IMR-90 (cell line): ENCODE measurements at regions not wholly inside any gene's neighbourhood (a gene's known extent, or its start where the extent isn't known, plus 50 kb on each side); places are given as distances from the start of the nearest gene placed in this dataset.

ENCODE experiments used
- ATAC-seq: fragments of 200-7000 bp; cut with Tn5 transposase; 2 replicates; pipeline ENCODE4 v1.9.1; 2020; ENCODE audit warnings: low read depth, mild to moderate bottlenecking, moderate library complexity
- BruUV-seq: library from RNA; stranded (reverse); fragments of 400-500 nt; replicated peaks from 2 replicates; lab custom pipeline; 2021; lab: Mats Ljungman, UMichigan
- CTCF ChIA-PET: fragments of 300-600 bp; formaldehyde crosslinking; extraction: SDS; loops from one replicate; lab custom pipeline; 2021; ENCODE audit warnings: antibody characterized with exemption; lab: Yijun Ruan, JAX
- POLR2A ChIA-PET: fragments of 300-600 bp; sonication (Branson Sonifier 250); formaldehyde crosslinking; loops from one replicate; lab custom pipeline; 2022; ENCODE audit warnings: antibody characterized with exemption; ENCODE audit not compliant: unreplicated experiment; lab: Charles Lee
- DNase-seq: peaks from one replicate; pipeline ENCODE4 v3.0.0; 2013
- H2AFZ ChIP-seq: replicated peaks from 2 replicates; pipeline ENCODE3; 2013; ENCODE audit warnings: low read length, mild to moderate bottlenecking; ENCODE audit not compliant: poor library complexity
- H2AK5ac ChIP-seq: 2 replicates; pipeline ENCODE4 v1.6.1; 2013; ENCODE audit warnings: low read depth, low read length, inconsistent platforms
- H2AK9ac ChIP-seq: replicated peaks from 2 replicates; pipeline ENCODE3; 2013; ENCODE audit warnings: mild to moderate bottlenecking, low read depth, low read length, moderate library complexity; ENCODE audit not compliant: poor library complexity
- H2BK120ac ChIP-seq: 2 replicates; pipeline ENCODE4 v1.6.1; 2013; ENCODE audit warnings: low read depth, low read length, inconsistent platforms
- H2BK15ac ChIP-seq: 3 replicates; pipeline ENCODE4 v1.6.1; 2013; ENCODE audit warnings: low read depth, low read length, inconsistent platforms
- H2BK20ac ChIP-seq: 2 replicates; pipeline ENCODE4 v1.6.1; 2013; ENCODE audit warnings: low read depth, mild to moderate bottlenecking, inconsistent platforms, low read length, moderate library complexity
- H2BK5ac ChIP-seq: 2 replicates; pipeline ENCODE4 v1.6.1; 2013; ENCODE audit warnings: mild to moderate bottlenecking, low read depth, low read length, inconsistent platforms; ENCODE audit not compliant: poor library complexity, severe bottlenecking
- H3K14ac ChIP-seq: replicated peaks from 2 replicates; pipeline ENCODE4 v1.6.1; 2013; ENCODE audit warnings: low read depth, low read length, inconsistent platforms
- H3K18ac ChIP-seq: 2 replicates; pipeline ENCODE4 v1.6.1; 2013; ENCODE audit warnings: low read depth, low read length, control low read depth
- H3K23ac ChIP-seq: 2 replicates; pipeline ENCODE4 v1.6.1; 2013; ENCODE audit warnings: low read depth, low read length, inconsistent platforms
- H3K27ac ChIP-seq: 2 replicates; pipeline ENCODE4 v1.5.1; 2013; ENCODE audit warnings: mild to moderate bottlenecking, control low read depth, low read length; ENCODE audit not compliant: insufficient read depth
- H3K27me3 ChIP-seq: 2 replicates; pipeline ENCODE4 v1.6.1; 2013; ENCODE audit warnings: low read length; ENCODE audit not compliant: control insufficient read depth, insufficient read depth
- H3K36me3 ChIP-seq: 2 replicates; pipeline ENCODE4 v1.6.1; 2013; ENCODE audit warnings: low read length, mixed read lengths; ENCODE audit not compliant: control insufficient read depth, insufficient read depth
- H3K4ac ChIP-seq: 2 replicates; pipeline ENCODE4 v1.6.1; 2013; ENCODE audit warnings: low read depth, low read length, inconsistent platforms
- H3K4me1 ChIP-seq: 2 replicates; pipeline ENCODE4 v1.6.1; 2013; ENCODE audit warnings: low read length, mixed read lengths; ENCODE audit not compliant: control insufficient read depth, insufficient read depth
- H3K4me2 ChIP-seq: 2 replicates; pipeline ENCODE4 v1.6.1; 2013; ENCODE audit warnings: low read depth, mild to moderate bottlenecking, control low read depth, low read length, moderate library complexity
- H3K4me3 ChIP-seq: 2 replicates; pipeline ENCODE4 v1.5.1; 2013; ENCODE audit warnings: low read depth, mild to moderate bottlenecking, control low read depth, low read length, moderate library complexity; ENCODE audit not compliant: insufficient read depth
- H3K56ac ChIP-seq: 2 replicates; pipeline ENCODE4 v1.6.1; 2013; ENCODE audit warnings: low read length, inconsistent platforms; ENCODE audit not compliant: insufficient read depth; ENCODE audit errors: extremely low read depth
- H3K79me1 ChIP-seq, 2 experiments: 2 replicates each; pipeline ENCODE4 v1.6.1; 2013; ENCODE audit warnings: low read length in 2 of 2, inconsistent platforms in 1 of 2, low read depth in 1 of 2
- H3K9ac ChIP-seq: 2 replicates; pipeline ENCODE4 v1.6.1; 2013; ENCODE audit warnings: low read depth, low read length, control low read depth
- H3K9me1 ChIP-seq: 2 replicates; pipeline ENCODE4 v1.6.1; 2013; ENCODE audit warnings: low read length, inconsistent platforms; ENCODE audit not compliant: insufficient read depth
- H3K9me3 ChIP-seq: 2 replicates; pipeline ENCODE4 v1.6.1; 2013; ENCODE audit warnings: low read length; ENCODE audit not compliant: control insufficient read depth, insufficient read depth
- H4K20me1 ChIP-seq: 2 replicates; pipeline ENCODE4 v1.6.1; 2013; ENCODE audit warnings: low read length, inconsistent platforms; ENCODE audit not compliant: insufficient read depth
- H4K5ac ChIP-seq: 2 replicates; pipeline ENCODE4 v1.6.1; 2013; ENCODE audit warnings: mild to moderate bottlenecking, low read depth, low read length, control low read depth
- H4K8ac ChIP-seq, 2 experiments: 2 replicates each; pipeline ENCODE4 v1.6.1; 2013; ENCODE audit warnings: low read depth in 2 of 2, low read length in 2 of 2, control low read depth in 1 of 2, inconsistent platforms in 1 of 2
- H4K91ac ChIP-seq: 2 replicates; pipeline ENCODE4 v1.6.1; 2013; ENCODE audit warnings: low read depth, low read length, inconsistent platforms; ENCODE audit not compliant: insufficient read depth
- CHD1 ChIP-seq: IDR thresholded peaks from 2 replicates; pipeline ENCODE4 v1.6.1; 2012; ENCODE audit warnings: low read depth, low read length, improper control_type of control experiment
- ELK1 ChIP-seq: fragments of 150-350 bp; IDR thresholded peaks from 2 replicates; pipeline ENCODE4 v1.6.1; 2016; ENCODE audit warnings: low read depth, mild to moderate bottlenecking, low read length, moderate library complexity, borderline replicate concordance
- MAZ ChIP-seq: IDR thresholded peaks from 2 replicates; pipeline ENCODE4 v1.6.1; 2012; ENCODE audit warnings: low read depth, mild to moderate bottlenecking, low read length, improper control_type of control experiment, moderate library complexity, borderline replicate concordance
- POLR2A ChIP-seq: IDR thresholded peaks from 2 replicates; pipeline ENCODE4 v1.6.1; 2012; ENCODE audit warnings: mild to moderate bottlenecking, low read depth, low read length
- RAD21 ChIP-seq: IDR thresholded peaks from 2 replicates; pipeline ENCODE4 v1.6.1; 2012; ENCODE audit warnings: low read length, improper control_type of control experiment
- RFX5 ChIP-seq: IDR thresholded peaks from 2 replicates; pipeline ENCODE4 v1.8.0; 2012; ENCODE audit warnings: low read depth, mild to moderate bottlenecking, low read length, moderate library complexity
- SMC3 ChIP-seq: fragments of 150-350 bp; IDR thresholded peaks from 2 replicates; pipeline ENCODE4 v1.6.1; 2016; ENCODE audit warnings: low read depth, mild to moderate bottlenecking, antibody characterized with exemption, low read length, moderate library complexity
- WGBS, 2 experiments: methylation state at CpG; one replicate each; pipeline versions ENCODE4 v1.1.5 to v1.1.7; 2013; ENCODE audit warnings: missing lambda C conversion rate in 2 of 2; ENCODE audit not compliant: insufficient read length in 1 of 2; ENCODE audit errors: extremely low coverage in 2 of 2; 5-methylcytosine and 5-hydroxymethylcytosine counted together
- dilution Hi-C: fragments of 300-500 bp; cut with HindIII; formaldehyde crosslinking; loops from one replicate; pipeline ENCODE4 v1.14.3; 2018; ENCODE audit warnings: low sequenced_read_pairs; ENCODE audit not compliant: unreplicated experiment
- in situ Hi-C: fragments of 300-500 bp; cut with MboI; formaldehyde crosslinking; loops from 3 replicates; pipeline ENCODE4 v1.14.3; 2019; ENCODE audit warnings: low sequenced_read_pairs, inconsistent platforms, mixed read lengths
- intact Hi-C: fragments of 100-400 bp; cut with micrococcal nuclease; formaldehyde crosslinking; loops from 2 replicates; pipeline ENCODE4 v1.10.0; 2022
- TF ChIP-seq, protein P1 (sequence below): conservative IDR thresholded peaks from 2 replicates; pipeline ENCODE4 v1.5.1; 2012; ENCODE audit warnings: mild to moderate bottlenecking, low read depth, low read length, improper control_type of control experiment

DNA sequence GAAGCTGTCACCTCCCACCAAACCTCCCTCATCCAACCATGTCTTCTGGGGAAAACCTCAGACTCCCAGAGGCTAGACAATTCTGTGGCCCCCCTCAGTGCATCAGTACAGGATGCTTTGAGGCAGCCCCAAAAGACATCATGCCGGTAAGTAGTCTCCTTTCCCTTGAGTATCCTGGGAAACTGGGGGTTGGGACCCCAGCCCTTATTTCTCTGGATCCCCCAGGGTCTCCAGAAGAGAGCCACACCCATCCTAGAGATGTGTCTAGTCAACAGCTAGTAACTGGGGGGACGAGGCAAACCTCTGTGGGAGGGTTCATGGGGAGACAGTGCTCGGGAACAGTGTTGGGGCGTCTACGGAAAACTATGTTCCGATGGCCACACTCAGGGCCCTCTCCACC, 974.2 kb upstream of the TMEM132C start:
- Histone ChIP-seq H2BK5ac (no peak overlapping the region), H2BK15ac (no peak overlapping the region), H4K91ac (no peak overlapping the region), H3K9me3 (peaks cover 7% of the 10 kb centered on the region), H3K9me1 (no peaks in the 10 kb centered on the region), H3K56ac (no peak overlapping the region), H2AK9ac (no peak overlapping the region), H4K5ac (no peak overlapping the region), H3K4me2 (no peak overlapping the region), H2AFZ (no peak overlapping the region), H3K23ac (no peak overlapping the region), H2AK5ac (no peak overlapping the region), H3K4ac (no peak overlapping the region), H3K36me3 (no peaks in the 10 kb centered on the region), H2BK120ac (no peak overlapping the region), H3K27me3 (no peaks in the 10 kb centered on the region), H2BK20ac (no peak overlapping the region), H4K8ac (no peak overlapping the region), H3K14ac (no peak overlapping the region), H3K4me3 (no peak overlapping the region), H3K4me1 (no peaks in the 10 kb centered on the region), H3K27ac (no peak overlapping the region), H3K79me1 (no peaks in the 10 kb centered on the region), H3K9ac (no peak overlapping the region), H4K20me1 (no peaks in the 10 kb centered on the region), H3K18ac (peak overlapping the region; percentile 17; the same call in 1 of the 2 replicates)
- DNase-seq (no peak), ATAC-seq (no peak)
- intact Hi-C loops (no loop called here), dilution Hi-C loops (no loop called here), in situ Hi-C loops (loop anchor here (5.0 kb wide), 1 partner anchor 185 kb away; no protein-coding TSS in a partner anchor)
- no peak for TF ChIP-seq CHD1
- TF ChIP-seq RAD21, result no peak
- TF ChIP-seq RFX5, result no peak
- TF ChIP-seq SMC3, result no peak
- TF ChIP-seq, protein P1, sequence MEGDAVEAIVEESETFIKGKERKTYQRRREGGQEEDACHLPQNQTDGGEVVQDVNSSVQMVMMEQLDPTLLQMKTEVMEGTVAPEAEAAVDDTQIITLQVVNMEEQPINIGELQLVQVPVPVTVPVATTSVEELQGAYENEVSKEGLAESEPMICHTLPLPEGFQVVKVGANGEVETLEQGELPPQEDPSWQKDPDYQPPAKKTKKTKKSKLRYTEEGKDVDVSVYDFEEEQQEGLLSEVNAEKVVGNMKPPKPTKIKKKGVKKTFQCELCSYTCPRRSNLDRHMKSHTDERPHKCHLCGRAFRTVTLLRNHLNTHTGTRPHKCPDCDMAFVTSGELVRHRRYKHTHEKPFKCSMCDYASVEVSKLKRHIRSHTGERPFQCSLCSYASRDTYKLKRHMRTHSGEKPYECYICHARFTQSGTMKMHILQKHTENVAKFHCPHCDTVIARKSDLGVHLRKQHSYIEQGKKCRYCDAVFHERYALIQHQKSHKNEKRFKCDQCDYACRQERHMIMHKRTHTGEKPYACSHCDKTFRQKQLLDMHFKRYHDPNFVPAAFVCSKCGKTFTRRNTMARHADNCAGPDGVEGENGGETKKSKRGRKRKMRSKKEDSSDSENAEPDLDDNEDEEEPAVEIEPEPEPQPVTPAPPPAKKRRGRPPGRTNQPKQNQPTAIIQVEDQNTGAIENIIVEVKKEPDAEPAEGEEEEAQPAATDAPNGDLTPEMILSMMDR, result no peak
- TF ChIP-seq MAZ, result no peak
- TF ChIP-seq POLR2A, result no peak
- TF ChIP-seq ELK1, result no peak
- 100% methylated on average over 2 of the region's 6 CpGs; no CpG with 5 or more reads in 1 of the 2 experiments for WGBS, 2 experiments
- CTCF ChIA-PET, result interaction anchor here (0.9 to 3.3 kb wide), 5 partner anchors 8 to 186 kb away, joined by 3 to 22 read pairs (median 4); no protein-coding TSS in a partner anchor
- BruUV-seq, result no TSS peak
- POLR2A ChIA-PET, result no interaction called here
